Esophagus muscularis mucosa (tissue), 4 donors: ENCODE measurements at regions not wholly inside any gene's neighbourhood (a gene's known extent, or its start where the extent isn't known, plus 50 kb on each side); places are given as distances from the start of the nearest gene placed in this dataset.

Experiments used
- DNase-seq: peaks from one replicate; pipeline ENCODE4 v3.0.0-alpha.2; 2017; ENCODE audit errors: extremely low spot score
- H3K27ac ChIP-seq, 4 donors: fragments of 200-600 bp; sonication (generic); replicated peaks in 1 of 4; 1 replicate in 3 of 4; 2 replicates in 1 of 4; pipeline ENCODE4 v1.5.1; 2016 to 2019; ENCODE audit warnings: mild to moderate bottlenecking in 1 of 4
- H3K27me3 ChIP-seq, 4 donors: fragments of 200-600 bp; sonication (generic); one replicate each; pipeline versions ENCODE4 v1.5.1 to v1.6.0; 2016 to 2019
- H3K36me3 ChIP-seq, 4 donors: fragments of 200-600 bp; sonication (generic); one replicate each; pipeline ENCODE4 v1.5.1; 2016 to 2019
- H3K4me1 ChIP-seq, 4 donors: fragments of 200-600 bp; sonication (generic); one replicate each; pipeline ENCODE4 v1.5.1; 2016 to 2019
- H3K4me3 ChIP-seq, 4 donors: fragments of 200-600 bp; sonication (generic); 1 replicate in 2 of 4; 2 replicates in 2 of 4; pipeline ENCODE4 v1.5.1; 2016 to 2019; ENCODE audit warnings: mild to moderate bottlenecking in 4 of 4, moderate library complexity in 1 of 4
- H3K9me3 ChIP-seq, 4 donors: fragments of 200-600 bp; sonication (generic); 1 replicate in 3 of 4; 2 replicates in 1 of 4; pipeline ENCODE4 v1.5.1; 2016 to 2019
- CTCF ChIP-seq, 3 experiments: fragments of 200-600 bp in 2 of 3; fragments of 450-650 bp in 1 of 3; sonication (generic) in 2 of 3; IDR thresholded peaks; one replicate each; pipeline ENCODE4 v1.5.1; 2017 to 2019; ENCODE audit warnings: antibody characterized with exemption in 3 of 3, mild to moderate bottlenecking in 2 of 3, moderate library complexity in 1 of 3
- EP300 ChIP-seq: sonication (generic); formaldehyde crosslinking; IDR thresholded peaks from one replicate; pipeline ENCODE4 v1.6.1; 2017; ENCODE audit warnings: antibody characterized with exemption
- POLR2A ChIP-seq: fragments of 450-650 bp; IDR thresholded peaks from one replicate; pipeline ENCODE4 v1.6.1; 2017; ENCODE audit warnings: antibody characterized with exemption, moderate library complexity, mild to moderate bottlenecking, low read depth
- POLR2AphosphoS5 ChIP-seq, 2 donors: sonication (generic); formaldehyde crosslinking; IDR thresholded peaks; one replicate each; pipeline ENCODE4 v1.6.1; 2017; ENCODE audit warnings: antibody characterized with exemption in 2 of 2
- WGBS: methylation state at CpG from one replicate; pipeline ENCODE4 v1.1.5; 2018; 5-methylcytosine and 5-hydroxymethylcytosine counted together
- intact Hi-C: fragments of 100-400 bp; cut with DNase I; formaldehyde crosslinking; loops from one replicate; pipeline ENCODE4 v1.15.1; 2023

- H3K4me3 ChIP-seq = no peak overlapping the region
- no peak overlapping the region for H3K27ac ChIP-seq
- H3K4me1 ChIP-seq = no peaks in the 10 kb centered on the region
- no peaks in the 10 kb centered on the region for H3K9me3 ChIP-seq
- no peaks in the 10 kb centered on the region for H3K36me3 ChIP-seq
- no peak for DNase-seq
- TF ChIP-seq POLR2AphosphoS5 (IDR thresholded peaks at IDR 0.05) (no peak), EP300 (no peak), CTCF (IDR thresholded peaks at IDR 0.05) (no peak), POLR2A (no peak)
- 82% methylated on average over 8 of the region's 8 CpGs for WGBS
- intact Hi-C loops = no loop called here
- H3K27me3 ChIP-seq = peaks cover 0 to 26% (median 0%) of the 10 kb centered on the region in 4 donors
Observed at GRCh38 chr17:73939806-73940205, 263.7 kb upstream of the RPL38 start.

GRCh38 chr17:73940511-73940910, 263.0 kb upstream of the RPL38 start:
- intact Hi-C loops = no loop called here
- peak; percentile 62 for DNase-seq
- WGBS = 77% methylated on average over 3 of the region's 3 CpGs

GRCh38 chr17:73941919-73942530, 261.5 kb upstream of the RPL38 start:
- no peak overlapping the region for H3K27ac ChIP-seq

More at GRCh38 chr17:73940511-73940910, 263.0 kb upstream of the RPL38 start:
- Histone ChIP-seq H3K9me3 (no peaks in the 10 kb centered on the region), H3K36me3 (no peaks in the 10 kb centered on the region), H3K4me1 (no peaks in the 10 kb centered on the region), H3K27me3 (peaks cover 0 to 30% (median 0%) of the 10 kb centered on the region in 4 donors), H3K4me3 (no peak overlapping the region), H3K27ac (no peak overlapping the region)
- no peak for TF ChIP-seq CTCF (IDR thresholded peaks at IDR 0.05)
- TF ChIP-seq POLR2AphosphoS5 (IDR thresholded peaks at IDR 0.05) = no peak
- no peak for TF ChIP-seq EP300
- no peak for TF ChIP-seq POLR2A

GRCh38 chr17:73942703-73943415, 260.6 kb upstream of the RPL38 start:
- peaks cover 0 to 52% (median 0%) of the 10 kb centered on the region in 4 donors for H3K27me3 ChIP-seq
- intact Hi-C loops = no loop called here
- peak; percentile 80 for DNase-seq
- 82% methylated on average over 6 of the region's 7 CpGs for WGBS
- TF ChIP-seq EP300 (no peak), POLR2A (no peak), POLR2AphosphoS5 (IDR thresholded peaks at IDR 0.05) (no peak), CTCF (IDR thresholded peaks at IDR 0.05) (no peak)
- H3K36me3 ChIP-seq = no peaks in the 10 kb centered on the region
- H3K9me3 ChIP-seq = peaks cover 0 to 4% (median 2%) of the 10 kb centered on the region in 4 donors
- no peak overlapping the region for H3K4me3 ChIP-seq
- no peaks in the 10 kb centered on the region for H3K4me1 ChIP-seq
- no peak overlapping the region for H3K27ac ChIP-seq

More at GRCh38 chr17:73941919-73942530, 261.5 kb upstream of the RPL38 start:
- WGBS = 90% methylated on average over 3 of the region's 3 CpGs
- intact Hi-C loops = no loop called here
- no peak for TF ChIP-seq POLR2AphosphoS5 (IDR thresholded peaks at IDR 0.05)
- Histone ChIP-seq H3K9me3 (no peaks in the 10 kb centered on the region), H3K4me1 (no peaks in the 10 kb centered on the region), H3K36me3 (no peaks in the 10 kb centered on the region), H3K4me3 (no peak overlapping the region), H3K27me3 (peaks cover 0 to 44% (median 0%) of the 10 kb centered on the region in 4 donors)
- DNase-seq = no peak

- H3K4me1 ChIP-seq = no peaks in the 10 kb centered on the region
- 71% methylated on average over 6 of the region's 7 CpGs for WGBS
- H3K27ac ChIP-seq = no peak overlapping the region
- H3K9me3 ChIP-seq = peaks cover 0 to 9% (median 4%) of the 10 kb centered on the region in 4 donors
- TF ChIP-seq CTCF (IDR thresholded peaks at IDR 0.05) (no peak), POLR2A (no peak), POLR2AphosphoS5 (IDR thresholded peaks at IDR 0.05) (no peak), EP300 (no peak)
- peaks cover 0 to 59% (median 0%) of the 10 kb centered on the region in 4 donors for H3K27me3 ChIP-seq
- no peak overlapping the region for H3K4me3 ChIP-seq
- H3K36me3 ChIP-seq = no peaks in the 10 kb centered on the region
- intact Hi-C loops = no loop called here
- peak; percentile 81 for DNase-seq
Observed at GRCh38 chr17:73943416-73944110, 259.9 kb upstream of the RPL38 start.
